Common myeloid progenitor, CD34-positive (primary cell): ENCODE measurements at regions not wholly inside any gene's neighbourhood (a gene's known extent, or its start where the extent isn't known, plus 50 kb on each side); places are given as distances from the start of the nearest gene placed in this dataset.
"Not testable (repeated sequence)": the region's sequence is repeated elsewhere in the genome, so short reads cannot be mapped to it uniquely, and the experiment has no call there.

Experiments used
- CTCF ChIA-PET: fragments of 350-600 bp; sonication (Branson Sonifier 250); formaldehyde crosslinking; loops from one replicate; lab custom pipeline; 2021; ENCODE audit warnings: antibody characterized with exemption; lab: Charles Lee
- POLR2A ChIA-PET: fragments of 350-600 bp; sonication (Branson Sonifier 250); formaldehyde crosslinking; loops from one replicate; lab custom pipeline; 2021; ENCODE audit warnings: antibody characterized with exemption; lab: Charles Lee
- DNase-seq, 3 donors: peaks; one replicate each; pipeline versions ENCODE4 v3.0.0 to v3.0.0-alpha.2; 2013
- H3K27ac ChIP-seq, 2 experiments: 1 replicate in 1 of 2; 2 replicates in 1 of 2; pipeline ENCODE4 v1.7.0; 2013; ENCODE audit warnings: inconsistent platforms in 2 of 2, low read length in 2 of 2, mild to moderate bottlenecking in 2 of 2, low read depth in 1 of 2, moderate library complexity in 1 of 2; ENCODE audit not compliant: severe bottlenecking in 2 of 2, insufficient read depth in 1 of 2, poor library complexity in 1 of 2
- H3K27me3 ChIP-seq, 5 experiments: replicated peaks in 2 of 5; 1 replicate in 3 of 5; 2 replicates in 2 of 5; pipeline versions ENCODE4 v1.6.1 to v1.7.0; 2013; ENCODE audit warnings: low read length in 4 of 5, mild to moderate bottlenecking in 2 of 5, moderate library complexity in 2 of 5, inconsistent platforms in 1 of 5; ENCODE audit not compliant: insufficient read depth in 5 of 5, control insufficient read depth in 4 of 5
- H3K36me3 ChIP-seq, 4 experiments: 1 replicate in 2 of 4; 2 replicates in 2 of 4; pipeline versions ENCODE4 v1.6.1 to v1.7.0; 2013; ENCODE audit warnings: low read length in 3 of 4, control low read depth in 1 of 4, mild to moderate bottlenecking in 1 of 4; ENCODE audit not compliant: control insufficient read depth in 4 of 4, insufficient read depth in 4 of 4
- H3K4me1 ChIP-seq, 4 experiments: 1 replicate in 3 of 4; 2 replicates in 1 of 4; pipeline versions ENCODE4 v1.6.1 to v1.7.1; 2013; ENCODE audit warnings: low read length in 3 of 4, mild to moderate bottlenecking in 3 of 4, control low read depth in 1 of 4, inconsistent platforms in 1 of 4, moderate library complexity in 1 of 4; ENCODE audit not compliant: control insufficient read depth in 4 of 4, insufficient read depth in 4 of 4; ENCODE audit errors: control extremely low read depth in 1 of 4
- H3K4me3 ChIP-seq, 7 experiments: 1 replicate in 4 of 7; 2 replicates in 3 of 7; pipeline versions ENCODE4 v1.5.1 to v1.7.0; 2013; ENCODE audit warnings: mild to moderate bottlenecking in 7 of 7, low read length in 6 of 7, moderate library complexity in 6 of 7, inconsistent platforms in 2 of 7, low read depth in 2 of 7, control low read depth in 1 of 7; ENCODE audit not compliant: insufficient read depth in 4 of 7, control insufficient read depth in 1 of 7; ENCODE audit errors: extremely low read depth in 1 of 7
- H3K9me3 ChIP-seq, 5 experiments: 1 replicate in 4 of 5; 2 replicates in 1 of 5; pipeline versions ENCODE4 v1.6.1 to v1.7.1; 2013; ENCODE audit warnings: low read length in 4 of 5, mild to moderate bottlenecking in 2 of 5, inconsistent platforms in 1 of 5, low read depth in 1 of 5, moderate library complexity in 1 of 5; ENCODE audit not compliant: control insufficient read depth in 4 of 5, insufficient read depth in 2 of 5; ENCODE audit errors: control extremely low read depth in 1 of 5
- WGBS: methylation state at CpG from one replicate; pipeline ENCODE4 v1.1.5; 2013; ENCODE audit not compliant: insufficient coverage; 5-methylcytosine and 5-hydroxymethylcytosine counted together

DNA sequence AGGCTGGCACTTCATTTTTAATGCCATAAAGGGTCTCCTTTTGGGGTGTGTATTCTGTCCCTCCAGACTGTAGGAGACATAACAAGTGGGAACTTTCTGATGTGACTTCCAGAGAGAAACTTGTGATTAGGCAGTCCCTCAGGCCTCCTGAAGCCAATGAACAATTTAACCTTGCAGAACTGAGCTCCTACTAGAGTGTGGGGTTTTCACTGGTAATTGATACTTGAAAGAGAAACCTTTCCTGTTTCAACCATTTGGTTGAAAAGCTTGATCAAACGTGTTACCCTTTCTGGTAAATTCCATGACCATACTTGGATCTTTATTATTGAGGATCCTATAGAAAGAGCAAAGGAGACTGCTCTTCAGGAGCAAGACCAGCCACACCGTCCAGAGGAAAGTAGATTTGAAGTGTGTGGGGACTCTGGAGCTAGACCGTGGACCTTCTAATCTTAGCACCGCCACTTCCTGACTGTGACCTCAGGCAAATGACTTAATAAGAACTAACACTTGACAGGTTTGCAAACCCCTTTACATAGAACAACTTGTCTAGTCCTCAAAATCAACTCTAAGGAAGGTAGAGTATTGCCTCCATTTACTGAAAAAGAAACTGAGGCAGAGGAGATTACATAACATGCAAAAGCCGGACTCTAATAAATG lies 69.9 kb upstream of the GDNF start:
- H3K27ac ChIP-seq, H3K9me3 ChIP-seq, H3K4me3 ChIP-seq, CTCF ChIA-PET, POLR2A ChIA-PET, H3K4me1 ChIP-seq, H3K36me3 ChIP-seq: not testable (repeated sequence)
- peak in 2 of 3 donors; percentile 4 to 21 for DNase-seq
- peaks cover 0 to 42% (median 26%) of the 10 kb centered on the region in 5 experiments for H3K27me3 ChIP-seq
- WGBS: 0% methylated on average over 1 of the region's 5 CpGs

DNA sequence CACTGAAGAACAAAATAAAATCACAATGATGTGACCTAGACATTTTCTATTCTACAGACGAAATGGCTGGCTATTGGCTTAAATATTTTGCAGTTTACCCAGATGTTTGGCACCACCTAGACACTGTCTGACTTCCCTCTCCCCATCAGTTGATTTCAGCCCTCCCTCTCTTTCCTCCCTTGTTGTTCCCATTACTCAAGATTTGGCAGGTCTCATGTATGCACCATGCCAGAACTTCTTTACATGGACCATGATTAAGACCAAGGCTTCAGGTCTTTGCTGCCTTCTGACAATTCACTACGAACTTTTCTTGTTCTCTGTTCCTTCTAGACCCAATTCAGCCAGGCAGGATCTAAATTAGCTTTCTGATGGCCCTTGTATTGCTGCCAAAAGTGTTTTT lies 66.6 kb upstream of the GDNF start:
- ChIA-PET CTCF (interaction anchor here (1.3 kb wide), 1 partner anchor 10 kb away, joined by 4 read pairs; no protein-coding TSS in a partner anchor), POLR2A (no interaction called here)
- Histone ChIP-seq H3K36me3 (no peaks in the 10 kb centered on the region), H3K27me3 (peaks cover 3 to 24% (median 12%) of the 10 kb centered on the region in 5 experiments), H3K4me1 (peaks cover 0 to 4% (median 3%) of the 10 kb centered on the region in 4 experiments), H3K9me3 (peaks cover 0 to 3% (median 1%) of the 10 kb centered on the region in 5 experiments), H3K27ac (no peak overlapping the region), H3K4me3 (no peak overlapping the region)
- 82% methylated on average over 2 of the region's 2 CpGs for WGBS
- DNase-seq: no peak

DNA sequence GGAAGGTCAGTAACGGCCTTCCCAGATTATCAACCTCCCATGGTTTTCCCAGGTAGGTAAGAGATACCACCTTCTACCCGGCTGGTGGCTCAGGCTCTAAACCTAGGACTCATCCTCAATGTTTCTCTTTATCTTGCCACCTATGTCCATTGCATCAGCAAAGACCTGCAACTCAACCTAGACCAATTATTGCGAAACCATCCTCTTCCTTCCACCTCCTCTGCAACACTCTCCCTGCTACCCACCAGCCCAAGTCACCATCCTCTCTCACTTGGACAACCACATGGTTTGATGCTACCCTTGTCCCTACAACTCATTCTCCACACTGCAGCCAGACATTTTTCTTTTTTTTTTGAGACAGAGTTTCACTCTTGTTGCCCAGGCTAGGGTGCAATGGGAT lies 65.4 kb upstream of the GDNF start:
- Histone ChIP-seq H3K27me3 (peaks cover 3 to 16% (median 6%) of the 10 kb centered on the region in 5 experiments), H3K4me1 (peaks cover 0 to 4% (median 3%) of the 10 kb centered on the region in 4 experiments), H3K4me3 (no peak overlapping the region), H3K27ac (no peak overlapping the region), H3K36me3 (no peaks in the 10 kb centered on the region), H3K9me3 (peaks cover 0 to 3% (median 1%) of the 10 kb centered on the region in 5 experiments)
- CTCF ChIA-PET: no interaction called here
- 97% methylated on average over 3 of the region's 3 CpGs for WGBS
- no peak for DNase-seq
- POLR2A ChIA-PET: no interaction called here

DNA sequence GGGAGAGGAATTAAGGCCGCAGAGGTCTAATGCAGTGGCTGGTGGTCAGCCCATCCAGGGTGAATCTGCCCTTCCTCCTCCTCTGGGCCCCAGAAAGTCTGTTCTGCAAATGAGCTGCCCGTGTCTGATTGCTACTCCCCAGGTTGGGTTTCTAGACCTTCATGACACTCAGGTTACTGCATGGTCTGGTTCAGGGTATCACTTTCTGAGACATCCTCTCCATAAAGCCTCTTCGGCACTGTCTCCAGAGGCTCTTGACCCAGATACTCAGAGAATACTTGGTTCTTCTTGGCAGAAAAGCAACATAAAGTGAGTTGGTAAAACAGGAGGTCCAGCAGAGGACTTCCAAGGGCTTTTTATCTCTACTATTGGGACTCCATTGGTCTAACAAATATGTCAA lies 62.5 kb upstream of the GDNF start:
- DNase-seq: no peak
- 100% methylated on average over 3 of the region's 3 CpGs for WGBS
- no peak overlapping the region for H3K4me3 ChIP-seq
- ChIA-PET CTCF (no interaction called here), POLR2A (interaction anchor here (0.6 kb wide), 1 partner anchor 16 kb away, joined by 3 read pairs; no protein-coding TSS in a partner anchor)
- H3K27ac ChIP-seq: no peak overlapping the region
- H3K4me1 ChIP-seq: no peaks in the 10 kb centered on the region
- H3K36me3 ChIP-seq: no peaks in the 10 kb centered on the region
- peaks cover 0 to 3% (median 1%) of the 10 kb centered on the region in 5 experiments for H3K9me3 ChIP-seq
- H3K27me3 ChIP-seq: peaks cover 0 to 5% (median 2%) of the 10 kb centered on the region in 5 experiments

DNA sequence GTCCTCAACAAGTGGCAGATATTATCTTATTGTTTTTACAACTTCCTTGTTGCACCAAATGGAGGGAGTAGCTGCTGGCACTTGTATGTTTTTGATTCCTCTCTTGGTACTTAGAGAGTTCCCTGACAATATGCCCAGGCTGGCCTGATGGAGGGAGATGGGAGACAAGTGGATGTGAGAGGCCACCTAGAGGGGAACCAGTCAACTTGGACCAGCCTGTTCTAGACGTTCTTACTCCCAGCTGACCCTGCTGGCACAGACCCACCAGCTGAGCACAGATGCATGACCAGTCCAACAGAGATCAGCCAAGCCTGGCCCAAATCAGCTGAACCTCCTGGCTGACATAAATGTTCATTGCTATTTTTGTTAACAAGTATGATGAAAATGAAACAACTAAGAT lies 60.9 kb upstream of the GDNF start:
- ChIA-PET CTCF (no interaction called here), POLR2A (no interaction called here)
- no peaks in the 10 kb centered on the region for H3K4me1 ChIP-seq
- no peaks in the 10 kb centered on the region for H3K36me3 ChIP-seq
- H3K4me3 ChIP-seq: no peak overlapping the region
- no CpG with 5 or more reads among the region's 1 CpG for WGBS
- peak in 2 of 3 donors; percentile 5 to 6 for DNase-seq
- H3K9me3 ChIP-seq: peaks cover 0 to 3% (median 1%) of the 10 kb centered on the region in 5 experiments
- no peak overlapping the region for H3K27ac ChIP-seq
- peaks cover 0 to 5% (median 2%) of the 10 kb centered on the region in 5 experiments for H3K27me3 ChIP-seq

DNA sequence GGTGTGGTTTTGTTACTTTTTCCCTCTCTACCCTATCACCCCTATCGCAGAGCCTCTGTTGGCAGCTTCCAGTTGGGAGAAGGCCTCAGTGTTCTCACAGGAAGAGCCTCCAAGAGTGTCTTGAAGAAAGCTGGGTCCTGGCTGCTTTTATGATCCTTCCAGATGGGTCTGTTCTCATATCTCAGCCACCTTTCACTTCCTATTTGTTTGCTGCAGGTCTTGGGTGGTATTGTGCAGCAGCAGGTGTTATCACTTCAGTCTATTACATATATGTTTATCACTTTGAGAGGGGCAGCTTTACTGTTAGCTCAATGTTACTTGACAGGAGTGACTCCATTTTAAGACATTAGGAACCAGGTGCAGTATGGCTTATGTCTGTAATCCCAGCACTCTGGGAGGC lies 59.2 kb upstream of the GDNF start:
- H3K36me3 ChIP-seq: no peaks in the 10 kb centered on the region
- CTCF ChIA-PET: interaction anchor here (0.5 kb wide), 1 partner anchor 234 kb away, joined by 4 read pairs; no protein-coding TSS in a partner anchor
- H3K4me3 ChIP-seq: no peak overlapping the region
- POLR2A ChIA-PET: no interaction called here
- H3K27ac ChIP-seq: no peak overlapping the region
- no peaks in the 10 kb centered on the region for H3K4me1 ChIP-seq
- WGBS: 100% methylated on average over 1 of the region's 1 CpG
- H3K9me3 ChIP-seq: peaks cover 0 to 3% (median 0%) of the 10 kb centered on the region in 5 experiments
- H3K27me3 ChIP-seq: peaks cover 0 to 5% (median 2%) of the 10 kb centered on the region in 5 experiments
- DNase-seq: no peak

DNA sequence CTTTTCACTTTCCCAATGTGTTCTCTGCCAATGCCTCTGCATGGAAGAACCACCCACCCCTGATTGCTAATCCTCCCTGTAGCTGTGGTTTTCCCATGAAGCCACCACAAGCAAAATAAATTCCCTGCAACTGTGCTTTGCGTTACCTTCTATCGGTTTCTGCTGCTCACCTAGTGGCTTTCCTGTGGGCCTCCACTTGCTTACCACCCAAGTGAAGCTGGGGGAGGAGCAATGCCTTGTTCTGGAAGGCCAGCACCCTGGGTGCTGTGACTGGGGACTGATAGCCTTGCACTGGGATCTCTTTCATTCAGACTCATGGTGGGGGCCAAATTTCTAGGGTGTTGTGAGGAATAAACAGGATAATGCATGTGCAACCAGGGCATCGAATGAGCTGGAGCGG lies 56.3 kb upstream of the GDNF start:
- H3K27ac ChIP-seq: no peak overlapping the region
- no peak overlapping the region for H3K4me3 ChIP-seq
- no peak for DNase-seq
- ChIA-PET POLR2A (no interaction called here), CTCF (interaction anchor here (0.8 kb wide), 1 partner anchor 11 kb away, joined by 4 read pairs; no protein-coding TSS in a partner anchor)
- H3K9me3 ChIP-seq: no peaks in the 10 kb centered on the region
- no peaks in the 10 kb centered on the region for H3K36me3 ChIP-seq
- H3K27me3 ChIP-seq: peaks cover 0 to 5% (median 2%) of the 10 kb centered on the region in 5 experiments
- no peaks in the 10 kb centered on the region for H3K4me1 ChIP-seq
- 100% methylated on average over 4 of the region's 4 CpGs for WGBS
